ENCODE measurements at regions not wholly inside any gene's neighbourhood (a gene's known extent, or its start where the extent isn't known, plus 50 kb on each side); places are given as distances from the start of the nearest gene placed in this dataset.

GRCh38 chr5:106909716-106910115, 761.0 kb downstream of the EFNA5 start:
- no peak for DNase-seq (ENCODE audit: low read depth)
- no peak overlapping the region for H3K4me3 ChIP-seq (ENCODE audit: low read depth, low read length)
- no peak for TF ChIP-seq CTCF (IDR thresholded peaks at IDR 0.05; ENCODE audit: low read depth, low read length, missing control alignments)

GRCh38 chr5:106907979-106908378, 762.8 kb downstream of the EFNA5 start:
- TF ChIP-seq CTCF (IDR thresholded peaks at IDR 0.05; ENCODE audit: low read depth, low read length, missing control alignments): no peak
- no peak for DNase-seq (ENCODE audit: low read depth)
- no peak overlapping the region for H3K4me3 ChIP-seq (ENCODE audit: low read depth, low read length)

DNA sequence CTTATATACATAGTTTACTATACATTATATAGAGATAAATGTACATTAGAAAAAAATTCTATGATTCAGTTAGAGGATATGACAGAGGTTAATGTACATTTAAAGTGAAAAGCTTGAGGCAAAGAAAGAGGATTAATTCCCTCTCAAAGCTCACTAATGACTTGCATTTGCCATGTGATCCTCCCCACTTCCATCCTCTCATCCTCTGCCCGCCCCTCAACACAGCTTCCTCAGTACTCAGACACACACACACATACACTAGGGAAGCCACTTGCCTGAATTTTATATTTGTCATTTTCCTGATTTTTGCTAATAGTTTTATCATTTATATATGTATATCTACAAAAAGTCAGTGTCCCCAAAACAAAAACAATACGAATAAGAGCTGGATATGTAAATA, 764.5 kb downstream of the EFNA5 start:
- no peak overlapping the region for H3K4me3 ChIP-seq (ENCODE audit: low read depth, low read length)
- no peak for DNase-seq (ENCODE audit: low read depth)
- TF ChIP-seq CTCF (IDR thresholded peaks at IDR 0.05; ENCODE audit: low read depth, low read length, missing control alignments): no peak

DNA sequence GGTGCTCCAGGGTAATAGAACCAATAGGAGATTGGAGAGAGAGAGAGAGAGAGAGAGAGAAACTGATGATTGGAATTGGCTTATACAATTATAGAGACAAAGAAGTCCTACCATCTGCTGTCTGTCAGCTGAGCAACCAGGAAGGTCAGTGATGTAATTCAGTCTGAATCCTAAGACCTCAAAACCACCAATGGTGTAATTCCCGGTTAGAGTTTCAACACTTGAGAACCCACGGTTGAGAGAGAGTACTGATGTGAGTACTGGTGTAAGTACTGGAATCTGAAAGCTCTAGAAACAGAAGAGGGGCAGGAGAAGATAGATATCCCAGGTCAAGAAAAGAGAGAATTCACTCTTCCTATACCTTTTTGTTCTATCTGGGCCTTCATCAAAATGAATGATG, 775.8 kb downstream of the EFNA5 start:
- no peak for DNase-seq (ENCODE audit: low read depth)

GRCh38 chr5:106882035-106882434, 788.7 kb downstream of the EFNA5 start:
- DNase-seq (ENCODE audit: low read depth): no peak
- no peak overlapping the region for H3K4me3 ChIP-seq (ENCODE audit: low read depth, low read length)
- TF ChIP-seq CTCF (IDR thresholded peaks at IDR 0.05; ENCODE audit: low read depth, low read length, missing control alignments): no peak

More for the DNA sequence above, 775.8 kb downstream of the EFNA5 start:
- H3K4me3 ChIP-seq (ENCODE audit: low read depth, low read length): no peak overlapping the region
- TF ChIP-seq CTCF (IDR thresholded peaks at IDR 0.05; ENCODE audit: low read depth, low read length, missing control alignments): no peak

DNA sequence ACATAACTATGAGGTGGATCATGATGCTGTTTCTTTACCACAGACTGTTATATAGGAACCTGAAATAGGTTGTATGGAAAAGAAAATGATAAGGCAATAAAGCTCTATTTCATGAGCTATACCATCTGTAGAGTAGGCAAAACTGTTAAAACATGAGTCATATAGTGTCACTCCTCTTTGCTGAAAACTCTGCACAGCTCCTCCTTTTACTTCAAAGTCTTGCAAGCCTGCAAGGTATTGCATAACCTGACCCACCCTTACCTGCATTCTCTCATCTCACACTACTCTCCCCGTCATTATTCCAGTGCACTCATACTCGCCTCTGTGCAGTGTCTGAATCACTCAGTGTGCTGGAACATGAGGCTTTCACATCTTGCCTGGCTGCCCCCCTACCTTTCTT, 790.1 kb downstream of the EFNA5 start:
- no peak for DNase-seq (ENCODE audit: low read depth)
- no peak overlapping the region for H3K4me3 ChIP-seq (ENCODE audit: low read depth, low read length)
- no peak for TF ChIP-seq CTCF (IDR thresholded peaks at IDR 0.05; ENCODE audit: low read depth, low read length, missing control alignments)

- no peak overlapping the region for H3K4me3 ChIP-seq (ENCODE audit: low read depth, low read length)
- no peak for TF ChIP-seq CTCF (IDR thresholded peaks at IDR 0.05; ENCODE audit: low read depth, low read length, missing control alignments)
- no peak for DNase-seq (ENCODE audit: low read depth)
Observed at GRCh38 chr5:106877881-106878280, 792.9 kb downstream of the EFNA5 start.

Data from GM12864 (cell line).